Activated B cell treated with CpG ODN at 0.5 μM for 24 hours (primary cell): ENCODE measurements at regions not wholly inside any gene's neighbourhood (a gene's known extent, or its start where the extent isn't known, plus 50 kb on each side); places are given as distances from the start of the nearest gene placed in this dataset.

Source experiments
- ATAC-seq: fragments of 200-7000 bp; cut with Tn5 transposase; one replicate; pipeline ENCODE4 v1.10.0; 2021; ENCODE audit warnings: low read depth, mild to moderate bottlenecking, moderate library complexity
- CTCF ChIA-PET: fragments of 350-600 bp; sonication (Branson Sonifier 250); formaldehyde crosslinking; loops from one replicate; lab custom pipeline; 2021; ENCODE audit warnings: antibody characterized with exemption; lab: Charles Lee
- POLR2A ChIA-PET: fragments of 350-600 bp; sonication (Branson Sonifier 250); formaldehyde crosslinking; loops from one replicate; lab custom pipeline; 2021; ENCODE audit warnings: antibody characterized with exemption; lab: Charles Lee
- DNase-seq: peaks from one replicate; pipeline ENCODE4 v3.0.0; 2022
- H3K27ac Mint-ChIP-seq: one replicate; pipeline ENCODE4 v1.8.0; 2020; ENCODE audit warnings: mixed read lengths
- H3K27me3 Mint-ChIP-seq: one replicate; pipeline ENCODE4 v1.8.0; 2021; ENCODE audit warnings: mixed read lengths
- H3K36me3 Mint-ChIP-seq: one replicate; pipeline ENCODE4 v1.8.0; 2021; ENCODE audit warnings: low read depth, mixed read lengths
- H3K4me1 Mint-ChIP-seq: one replicate; pipeline ENCODE4 v1.8.0; 2021; ENCODE audit warnings: mixed read lengths
- H3K4me3 Mint-ChIP-seq: one replicate; pipeline ENCODE4 v1.8.0; 2020; ENCODE audit warnings: mild to moderate bottlenecking, mixed read lengths
- H3K9me3 Mint-ChIP-seq: one replicate; pipeline ENCODE4 v1.8.0; 2020; ENCODE audit warnings: mixed read lengths
- CTCF ChIP-seq: fragments of 200-600 bp; IDR thresholded peaks from one replicate; pipeline ENCODE4 v1.8.0; 2022; ENCODE audit warnings: antibody characterized with exemption, mild to moderate bottlenecking
- intact Hi-C: fragments of 100-400 bp; cut with micrococcal nuclease; formaldehyde crosslinking; loops from one replicate; pipeline ENCODE4 v1.15.1; 2024

GRCh38 chrX:122439831-122440230 lies 744.2 kb upstream of the GRIA3 start:
- no peak for DNase-seq
- no peak overlapping the region for H3K4me3 Mint-ChIP-seq
- no peak for ATAC-seq
- H3K27me3 Mint-ChIP-seq: no peaks in the 10 kb centered on the region
- H3K4me1 Mint-ChIP-seq: no peaks in the 10 kb centered on the region
- peaks cover 8% of the 10 kb centered on the region for H3K9me3 Mint-ChIP-seq
- CTCF ChIA-PET: no interaction called here
- no peak for TF ChIP-seq CTCF
- POLR2A ChIA-PET: no interaction called here
- H3K27ac Mint-ChIP-seq: no peak overlapping the region
- intact Hi-C loops: no loop called here
- H3K36me3 Mint-ChIP-seq: no peaks in the 10 kb centered on the region

DNA sequence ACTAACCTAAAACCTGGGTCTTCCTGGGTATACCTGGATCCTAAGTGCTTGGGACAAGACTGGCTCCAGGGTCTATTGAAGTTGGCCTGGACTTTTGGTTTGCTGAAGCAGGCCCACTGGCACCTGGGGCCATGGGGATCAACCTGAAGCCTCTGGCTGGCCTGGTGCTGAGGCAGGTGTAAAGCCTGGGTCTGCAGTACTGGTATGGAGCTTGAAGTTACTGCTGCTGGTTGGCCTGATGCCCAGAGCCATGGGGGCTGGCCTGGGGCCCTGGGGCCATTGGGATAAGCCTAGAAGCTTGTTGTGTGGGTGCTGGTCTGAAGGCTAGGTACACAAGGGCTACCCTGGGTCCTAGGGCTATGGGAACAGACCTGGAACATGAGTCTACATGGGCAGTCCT lies 743.2 kb upstream of the GRIA3 start:
- TF ChIP-seq CTCF: no peak
- POLR2A ChIA-PET: no interaction called here
- H3K27ac Mint-ChIP-seq: no peak overlapping the region

GRCh38 chrX:122441451-122441850 lies 742.6 kb upstream of the GRIA3 start:
- POLR2A ChIA-PET: no interaction called here
- H3K4me1 Mint-ChIP-seq: no peaks in the 10 kb centered on the region
- no peak for ATAC-seq

More for the DNA sequence above, 743.2 kb upstream of the GRIA3 start:
- no peaks in the 10 kb centered on the region for H3K4me1 Mint-ChIP-seq
- no peaks in the 10 kb centered on the region for H3K27me3 Mint-ChIP-seq
- no peak overlapping the region for H3K4me3 Mint-ChIP-seq
- ATAC-seq (no peak), DNase-seq (no peak)
- CTCF ChIA-PET: no interaction called here
- peaks cover 8% of the 10 kb centered on the region for H3K9me3 Mint-ChIP-seq
- no peaks in the 10 kb centered on the region for H3K36me3 Mint-ChIP-seq
- intact Hi-C loops: no loop called here

GRCh38 chrX:122445466-122445865 lies 738.6 kb upstream of the GRIA3 start:
- H3K4me3 Mint-ChIP-seq: no peak overlapping the region
- CTCF ChIA-PET: no interaction called here
- H3K27me3 Mint-ChIP-seq: no peaks in the 10 kb centered on the region
- no peaks in the 10 kb centered on the region for H3K9me3 Mint-ChIP-seq
- ATAC-seq (no peak), DNase-seq (no peak)
- H3K36me3 Mint-ChIP-seq: no peaks in the 10 kb centered on the region
- intact Hi-C loops: no loop called here
- TF ChIP-seq CTCF: no peak
- no peaks in the 10 kb centered on the region for H3K4me1 Mint-ChIP-seq
- H3K27ac Mint-ChIP-seq: no peak overlapping the region
- POLR2A ChIA-PET: no interaction called here

More at GRCh38 chrX:122441451-122441850, 742.6 kb upstream of the GRIA3 start:
- no peak overlapping the region for H3K27ac Mint-ChIP-seq
- intact Hi-C loops: no loop called here
- CTCF ChIA-PET: no interaction called here
- DNase-seq: no peak
- H3K27me3 Mint-ChIP-seq: no peaks in the 10 kb centered on the region
- no peaks in the 10 kb centered on the region for H3K36me3 Mint-ChIP-seq
- TF ChIP-seq CTCF: no peak
- no peak overlapping the region for H3K4me3 Mint-ChIP-seq
- H3K9me3 Mint-ChIP-seq: peaks cover 8% of the 10 kb centered on the region

DNA sequence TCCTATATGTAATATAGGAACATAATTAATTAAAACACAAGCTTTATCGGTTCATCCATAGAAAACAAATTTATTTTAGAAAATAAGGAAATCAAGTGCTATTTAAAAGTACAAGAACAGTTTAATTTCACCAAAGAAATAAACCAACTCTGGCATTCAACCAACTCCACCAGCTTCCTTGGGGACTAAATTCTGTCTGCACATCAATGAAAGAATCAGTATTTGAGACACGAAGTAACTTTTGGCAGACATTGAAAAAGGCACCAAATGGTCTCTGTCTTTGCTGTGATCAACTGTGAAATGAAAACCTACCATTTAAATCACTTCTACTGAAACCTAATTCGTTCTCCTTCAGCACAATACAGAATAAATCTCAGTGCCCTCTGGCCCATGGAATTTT lies 719.7 kb upstream of the GRIA3 start:
- no peak for TF ChIP-seq CTCF
- Mint-ChIP-seq H3K4me3 (no peak overlapping the region), H3K27me3 (no peaks in the 10 kb centered on the region), H3K36me3 (no peaks in the 10 kb centered on the region), H3K4me1 (no peaks in the 10 kb centered on the region), H3K27ac (no peak overlapping the region), H3K9me3 (no peaks in the 10 kb centered on the region)
- intact Hi-C loops: no loop called here
- ATAC-seq: no peak
- ChIA-PET CTCF (no interaction called here), POLR2A (no interaction called here)
- no peak for DNase-seq
